ENCODE measurements at regions not wholly inside any gene's neighbourhood (a gene's known extent, or its start where the extent isn't known, plus 50 kb on each side); places are given as distances from the start of the nearest gene placed in this dataset.
"Not testable (repeated sequence)": the region's sequence is repeated elsewhere in the genome, so short reads cannot be mapped to it uniquely, and the experiment has no call there.

GRCh38 chr16:27660507-27660906 lies 110.6 kb downstream of the KATNIP start:
- Histone ChIP-seq H3K4me1 (ENCODE audit: control insufficient read depth in 1 of 2, insufficient read depth in 2 of 2, low read length in 2 of 2) (no peaks in the 10 kb centered on the region), H3K27me3 (ENCODE audit: insufficient read depth, low read length) (no peaks in the 10 kb centered on the region), H2AK5ac (ENCODE audit: low read length) (no peak overlapping the region), H2BK5ac (ENCODE audit: low read depth, low read length, poor library complexity) (no peak overlapping the region), H3K9me3 (ENCODE audit: insufficient read depth, low read depth, low read length) (no peaks in the 10 kb centered on the region), H2BK12ac (ENCODE audit: low read length) (no peak overlapping the region), H3K4me2 (ENCODE audit: low read length) (no peak overlapping the region), H3K36me3 (ENCODE audit: control insufficient read depth in 1 of 2, insufficient read depth in 2 of 2, low read length in 2 of 2) (no peaks in the 10 kb centered on the region), H3K79me2 (ENCODE audit: control insufficient read depth, insufficient read depth, low read length, poor library complexity) (no peaks in the 10 kb centered on the region), H2BK120ac (ENCODE audit: insufficient read depth, low read length, poor library complexity) (no peak overlapping the region), H4K12ac (ENCODE audit: low read depth, low read length) (no peak overlapping the region), H2AFZ (ENCODE audit: insufficient read depth, low read length, poor library complexity) (no peak overlapping the region), H3K23ac (ENCODE audit: low read length) (no peak overlapping the region), H3K27ac (ENCODE audit: low read depth, low read length) (no peak overlapping the region), H3K4me3 (ENCODE audit: low read depth, low read length) (no peak overlapping the region), H3K18ac (ENCODE audit: low read length) (no peak overlapping the region), H3K4ac (ENCODE audit: low read depth, low read length) (no peak overlapping the region), H3K9ac (ENCODE audit: low read length) (no peak overlapping the region), H3K79me1 (ENCODE audit: low read length) (no peaks in the 10 kb centered on the region), H4K91ac (ENCODE audit: low read depth, low read length) (no peak overlapping the region), H4K8ac (ENCODE audit: low read depth, low read length) (no peak overlapping the region), H3K14ac (ENCODE audit: low read length) (no peak overlapping the region)
- no peak for DNase-seq
- WGBS (ENCODE audit: extremely low coverage, insufficient coverage, insufficient read length): no CpG with 5 or more reads among the region's 4 CpGs

GRCh38 chr16:27663235-27663634 lies 113.3 kb downstream of the KATNIP start:
- H2AK5ac ChIP-seq (ENCODE audit: low read length); H2BK120ac ChIP-seq (ENCODE audit: insufficient read depth, low read length, poor library complexity); H2AFZ ChIP-seq (ENCODE audit: insufficient read depth, low read length, poor library complexity); H4K91ac ChIP-seq (ENCODE audit: low read depth, low read length); H3K36me3 ChIP-seq (ENCODE audit: control insufficient read depth in 1 of 2, insufficient read depth in 2 of 2, low read length in 2 of 2); H3K4me3 ChIP-seq (ENCODE audit: low read depth, low read length); H4K8ac ChIP-seq (ENCODE audit: low read depth, low read length); H4K12ac ChIP-seq (ENCODE audit: low read depth, low read length); H2BK5ac ChIP-seq (ENCODE audit: low read depth, low read length, poor library complexity); H3K4me1 ChIP-seq (ENCODE audit: control insufficient read depth in 1 of 2, insufficient read depth in 2 of 2, low read length in 2 of 2); H2BK12ac ChIP-seq (ENCODE audit: low read length); H3K14ac ChIP-seq (ENCODE audit: low read length); H3K27ac ChIP-seq (ENCODE audit: low read depth, low read length); H3K27me3 ChIP-seq (ENCODE audit: insufficient read depth, low read length); H3K4me2 ChIP-seq (ENCODE audit: low read length); H3K23ac ChIP-seq (ENCODE audit: low read length); DNase-seq; H3K9ac ChIP-seq (ENCODE audit: low read length); H3K4ac ChIP-seq (ENCODE audit: low read depth, low read length); H3K9me3 ChIP-seq (ENCODE audit: insufficient read depth, low read depth, low read length); H3K18ac ChIP-seq (ENCODE audit: low read length); H3K79me2 ChIP-seq (ENCODE audit: control insufficient read depth, insufficient read depth, low read length, poor library complexity); H3K79me1 ChIP-seq (ENCODE audit: low read length): not testable (repeated sequence)
- WGBS (ENCODE audit: extremely low coverage, insufficient coverage, insufficient read length): no CpG with 5 or more reads among the region's 7 CpGs

- Histone ChIP-seq H3K79me1 (ENCODE audit: low read length) (no peaks in the 10 kb centered on the region), H3K18ac (ENCODE audit: low read length) (no peak overlapping the region), H2AK5ac (ENCODE audit: low read length) (no peak overlapping the region), H3K4me1 (ENCODE audit: control insufficient read depth in 1 of 2, insufficient read depth in 2 of 2, low read length in 2 of 2) (no peaks in the 10 kb centered on the region), H2AFZ (ENCODE audit: insufficient read depth, low read length, poor library complexity) (no peak overlapping the region), H2BK120ac (ENCODE audit: insufficient read depth, low read length, poor library complexity) (no peak overlapping the region), H4K91ac (ENCODE audit: low read depth, low read length) (no peak overlapping the region), H3K9me3 (ENCODE audit: insufficient read depth, low read depth, low read length) (peaks cover 2% of the 10 kb centered on the region), H3K4me3 (ENCODE audit: low read depth, low read length) (no peak overlapping the region), H4K12ac (ENCODE audit: low read depth, low read length) (no peak overlapping the region), H3K4me2 (ENCODE audit: low read length) (no peak overlapping the region), H3K27me3 (ENCODE audit: insufficient read depth, low read length) (no peaks in the 10 kb centered on the region), H2BK12ac (ENCODE audit: low read length) (no peak overlapping the region), H2BK5ac (ENCODE audit: low read depth, low read length, poor library complexity) (no peak overlapping the region), H3K27ac (ENCODE audit: low read depth, low read length) (no peak overlapping the region), H3K4ac (ENCODE audit: low read depth, low read length) (no peak overlapping the region), H3K79me2 (ENCODE audit: control insufficient read depth, insufficient read depth, low read length, poor library complexity) (no peaks in the 10 kb centered on the region), H3K36me3 (ENCODE audit: control insufficient read depth in 1 of 2, insufficient read depth in 2 of 2, low read length in 2 of 2) (no peaks in the 10 kb centered on the region), H3K23ac (ENCODE audit: low read length) (no peak overlapping the region), H4K8ac (ENCODE audit: low read depth, low read length) (no peak overlapping the region), H3K9ac (ENCODE audit: low read length) (no peak overlapping the region), H3K14ac (ENCODE audit: low read length) (no peak overlapping the region)
- DNase-seq: no peak
Observed at GRCh38 chr16:27665881-27666280, 115.9 kb downstream of the KATNIP start.

- Histone ChIP-seq H4K8ac (ENCODE audit: low read depth, low read length) (no peak overlapping the region), H4K12ac (ENCODE audit: low read depth, low read length) (no peak overlapping the region), H3K4ac (ENCODE audit: low read depth, low read length) (no peak overlapping the region)
Observed at GRCh38 chr16:27670071-27670810, 120.3 kb downstream of the KATNIP start.

More at GRCh38 chr16:27670071-27670810, 120.3 kb downstream of the KATNIP start:
- Histone ChIP-seq H3K27me3 (ENCODE audit: insufficient read depth, low read length) (no peaks in the 10 kb centered on the region), H4K91ac (ENCODE audit: low read depth, low read length) (no peak overlapping the region), H3K4me2 (ENCODE audit: low read length) (no peak overlapping the region), H2AFZ (ENCODE audit: insufficient read depth, low read length, poor library complexity) (no peak overlapping the region), H2BK12ac (ENCODE audit: low read length) (no peak overlapping the region), H3K4me3 (ENCODE audit: low read depth, low read length) (no peak overlapping the region), H3K18ac (ENCODE audit: low read length) (no peak overlapping the region), H3K9me3 (ENCODE audit: insufficient read depth, low read depth, low read length) (peaks cover 4% of the 10 kb centered on the region), H2BK120ac (ENCODE audit: insufficient read depth, low read length, poor library complexity) (no peak overlapping the region), H3K4me1 (ENCODE audit: control insufficient read depth in 1 of 2, insufficient read depth in 2 of 2, low read length in 2 of 2) (no peaks in the 10 kb centered on the region), H2AK5ac (ENCODE audit: low read length) (no peak overlapping the region), H3K27ac (ENCODE audit: low read depth, low read length) (no peak overlapping the region), H3K36me3 (ENCODE audit: control insufficient read depth in 1 of 2, insufficient read depth in 2 of 2, low read length in 2 of 2) (no peaks in the 10 kb centered on the region), H3K79me2 (ENCODE audit: control insufficient read depth, insufficient read depth, low read length, poor library complexity) (no peaks in the 10 kb centered on the region), H3K9ac (ENCODE audit: low read length) (no peak overlapping the region), H2BK5ac (ENCODE audit: low read depth, low read length, poor library complexity) (no peak overlapping the region), H3K79me1 (ENCODE audit: low read length) (no peaks in the 10 kb centered on the region), H3K14ac (ENCODE audit: low read length) (no peak overlapping the region), H3K23ac (ENCODE audit: low read length) (no peak overlapping the region)
- no CpG with 5 or more reads among the region's 8 CpGs for WGBS (ENCODE audit: extremely low coverage, insufficient coverage, insufficient read length)
- DNase-seq: no peak
